ENCODE measurements at regions not wholly inside any gene's neighbourhood (a gene's known extent, or its start where the extent isn't known, plus 50 kb on each side); places are given as distances from the start of the nearest gene placed in this dataset.

GRCh38 chr6:120493505-120493904, 840.8 kb downstream of the TBC1D32 start:
- ChIA-PET POLR2A (no interaction called here), CTCF (no interaction called here)
- Mint-ChIP-seq H3K36me3 (ENCODE audit: low read depth) (no peaks in the 10 kb centered on the region), H3K4me1 (ENCODE audit: low read depth) (no peaks in the 10 kb centered on the region), H3K4me3 (no peak overlapping the region), H3K27ac (no peak overlapping the region), H3K9me3 (no peaks in the 10 kb centered on the region), H3K27me3 (no peaks in the 10 kb centered on the region)
- no peak for ATAC-seq
- no peak for TF ChIP-seq CTCF (IDR thresholded peaks at IDR 0.05)
- intact Hi-C loops (cut with micrococcal nuclease): no loop called here
- DNase-seq: no peak

- no peak overlapping the region for H3K4me3 Mint-ChIP-seq
- H3K9me3 Mint-ChIP-seq: peaks cover 1% of the 10 kb centered on the region
- H3K4me1 Mint-ChIP-seq (ENCODE audit: low read depth): no peaks in the 10 kb centered on the region
- DNase-seq (no peak), ATAC-seq (no peak)
- ChIA-PET POLR2A (no interaction called here), CTCF (no interaction called here)
- H3K36me3 Mint-ChIP-seq (ENCODE audit: low read depth): no peaks in the 10 kb centered on the region
- intact Hi-C loops (cut with micrococcal nuclease): no loop called here
- TF ChIP-seq CTCF (IDR thresholded peaks at IDR 0.05): no peak
- H3K27me3 Mint-ChIP-seq: no peaks in the 10 kb centered on the region
- no peak overlapping the region for H3K27ac Mint-ChIP-seq
Observed at GRCh38 chr6:120489941-120490340, 844.3 kb downstream of the TBC1D32 start.

GRCh38 chr6:120484146-120484545, 850.1 kb downstream of the TBC1D32 start:
- CTCF ChIA-PET: no interaction called here
- no peak for ATAC-seq

GRCh38 chr6:120478650-120479049, 855.6 kb downstream of the TBC1D32 start:
- no peak for ATAC-seq
- Mint-ChIP-seq H3K27me3 (no peaks in the 10 kb centered on the region), H3K36me3 (ENCODE audit: low read depth) (no peaks in the 10 kb centered on the region), H3K4me3 (no peak overlapping the region), H3K27ac (no peak overlapping the region), H3K9me3 (peaks cover 20% of the 10 kb centered on the region), H3K4me1 (ENCODE audit: low read depth) (no peaks in the 10 kb centered on the region)
- intact Hi-C loops (cut with micrococcal nuclease): no loop called here
- DNase-seq: no peak
- CTCF ChIA-PET: no interaction called here
- POLR2A ChIA-PET: no interaction called here
- no peak for TF ChIP-seq CTCF (IDR thresholded peaks at IDR 0.05)

More at GRCh38 chr6:120484146-120484545, 850.1 kb downstream of the TBC1D32 start:
- Mint-ChIP-seq H3K4me1 (ENCODE audit: low read depth) (no peaks in the 10 kb centered on the region), H3K4me3 (no peak overlapping the region), H3K36me3 (ENCODE audit: low read depth) (no peaks in the 10 kb centered on the region), H3K27me3 (no peaks in the 10 kb centered on the region), H3K9me3 (peaks cover 10% of the 10 kb centered on the region), H3K27ac (no peak overlapping the region)
- POLR2A ChIA-PET: no interaction called here
- intact Hi-C loops (cut with micrococcal nuclease): no loop called here
- no peak for DNase-seq
- no peak for TF ChIP-seq CTCF (IDR thresholded peaks at IDR 0.05)

DNA sequence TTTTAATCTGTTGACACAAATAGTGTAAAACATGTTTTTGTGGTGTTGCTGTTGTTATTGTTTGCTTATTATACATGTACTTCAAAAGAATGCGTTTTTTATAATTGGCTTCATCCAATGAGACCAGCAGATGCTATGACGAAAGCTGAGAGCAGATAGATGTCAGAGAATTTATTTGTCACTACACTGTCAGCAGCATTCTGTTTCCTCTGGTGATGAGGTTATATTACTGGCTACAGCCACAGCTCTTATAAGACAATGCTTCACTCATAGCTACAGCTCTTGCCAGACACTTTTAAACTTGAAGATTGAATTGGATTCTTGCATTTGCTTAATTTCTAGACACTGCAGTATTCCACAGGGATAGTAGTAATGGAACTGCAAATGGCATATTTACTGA, 860.5 kb downstream of the TBC1D32 start:
- Mint-ChIP-seq H3K27me3 (no peaks in the 10 kb centered on the region), H3K4me3 (no peak overlapping the region), H3K27ac (no peak overlapping the region), H3K9me3 (peaks cover 9% of the 10 kb centered on the region), H3K36me3 (ENCODE audit: low read depth) (no peaks in the 10 kb centered on the region), H3K4me1 (ENCODE audit: low read depth) (no peaks in the 10 kb centered on the region)
- TF ChIP-seq CTCF (IDR thresholded peaks at IDR 0.05): no peak
- ChIA-PET CTCF (no interaction called here), POLR2A (no interaction called here)
- ATAC-seq (no peak), DNase-seq (no peak)
- intact Hi-C loops (cut with micrococcal nuclease): no loop called here

All from activated CD8-positive, alpha-beta T cell treated with anti-CD3 and anti-CD28 coated beads for 36 hours (primary cell).